Activated B cell treated with CpG ODN at 0.5 μM for 24 hours (primary cell): ENCODE measurements at regions not wholly inside any gene's neighbourhood (a gene's known extent, or its start where the extent isn't known, plus 50 kb on each side); places are given as distances from the start of the nearest gene placed in this dataset.

Experiments
- ATAC-seq: fragments of 200-7000 bp; cut with Tn5 transposase; one replicate; pipeline ENCODE4 v1.10.0; 2021; ENCODE audit warnings: low read depth, mild to moderate bottlenecking, moderate library complexity
- CTCF ChIA-PET: fragments of 350-600 bp; sonication (Branson Sonifier 250); formaldehyde crosslinking; loops from one replicate; lab custom pipeline; 2021; ENCODE audit warnings: antibody characterized with exemption; lab: Charles Lee
- POLR2A ChIA-PET: fragments of 350-600 bp; sonication (Branson Sonifier 250); formaldehyde crosslinking; loops from one replicate; lab custom pipeline; 2021; ENCODE audit warnings: antibody characterized with exemption; lab: Charles Lee
- DNase-seq: peaks from one replicate; pipeline ENCODE4 v3.0.0; 2022
- H3K27ac Mint-ChIP-seq: one replicate; pipeline ENCODE4 v1.8.0; 2020; ENCODE audit warnings: mixed read lengths
- H3K27me3 Mint-ChIP-seq: one replicate; pipeline ENCODE4 v1.8.0; 2021; ENCODE audit warnings: mixed read lengths
- H3K36me3 Mint-ChIP-seq: one replicate; pipeline ENCODE4 v1.8.0; 2021; ENCODE audit warnings: low read depth, mixed read lengths
- H3K4me1 Mint-ChIP-seq: one replicate; pipeline ENCODE4 v1.8.0; 2021; ENCODE audit warnings: mixed read lengths
- H3K4me3 Mint-ChIP-seq: one replicate; pipeline ENCODE4 v1.8.0; 2020; ENCODE audit warnings: mild to moderate bottlenecking, mixed read lengths
- H3K9me3 Mint-ChIP-seq: one replicate; pipeline ENCODE4 v1.8.0; 2020; ENCODE audit warnings: mixed read lengths
- CTCF ChIP-seq: fragments of 200-600 bp; IDR thresholded peaks from one replicate; pipeline ENCODE4 v1.8.0; 2022; ENCODE audit warnings: antibody characterized with exemption, mild to moderate bottlenecking
- intact Hi-C: fragments of 100-400 bp; cut with micrococcal nuclease; formaldehyde crosslinking; loops from one replicate; pipeline ENCODE4 v1.15.1; 2024

GRCh38 chr3:84759361-84759760, 199.4 kb upstream of the CADM2 start:
- CTCF ChIA-PET = no interaction called here
- no peak for TF ChIP-seq CTCF
- Mint-ChIP-seq H3K9me3 (no peaks in the 10 kb centered on the region), H3K36me3 (no peaks in the 10 kb centered on the region), H3K4me1 (no peaks in the 10 kb centered on the region), H3K27ac (no peak overlapping the region), H3K27me3 (no peaks in the 10 kb centered on the region), H3K4me3 (no peak overlapping the region)
- DNase-seq = no peak
- intact Hi-C loops = no loop called here
- ATAC-seq = no peak
- POLR2A ChIA-PET = no interaction called here

GRCh38 chr3:84772841-84773240, 185.9 kb upstream of the CADM2 start:
- Mint-ChIP-seq H3K4me1 (no peaks in the 10 kb centered on the region), H3K27ac (no peak overlapping the region), H3K4me3 (no peak overlapping the region), H3K9me3 (peaks cover 24% of the 10 kb centered on the region), H3K27me3 (no peaks in the 10 kb centered on the region), H3K36me3 (no peaks in the 10 kb centered on the region)
- POLR2A ChIA-PET = no interaction called here
- intact Hi-C loops = loop anchor here (1.0 kb wide), 1 partner anchor 225 kb away; no protein-coding TSS in a partner anchor
- no peak for ATAC-seq
- DNase-seq = no peak
- CTCF ChIA-PET = no interaction called here
- TF ChIP-seq CTCF = no peak

- H3K4me1 Mint-ChIP-seq = no peaks in the 10 kb centered on the region
- ATAC-seq (no peak), DNase-seq (no peak)
- no peak overlapping the region for H3K4me3 Mint-ChIP-seq
- intact Hi-C loops = no loop called here
- peaks cover 2% of the 10 kb centered on the region for H3K9me3 Mint-ChIP-seq
- H3K27me3 Mint-ChIP-seq = no peaks in the 10 kb centered on the region
- H3K27ac Mint-ChIP-seq = no peak overlapping the region
- POLR2A ChIA-PET = no interaction called here
- TF ChIP-seq CTCF = no peak
- CTCF ChIA-PET = no interaction called here
- no peaks in the 10 kb centered on the region for H3K36me3 Mint-ChIP-seq
These were observed 175.5 kb upstream of the CADM2 start for GRCh38 chr3:84783281-84783680.

- DNase-seq (no peak), ATAC-seq (no peak)
- no peak overlapping the region for H3K27ac Mint-ChIP-seq
- no peak overlapping the region for H3K4me3 Mint-ChIP-seq
- TF ChIP-seq CTCF = no peak
- intact Hi-C loops = no loop called here
- no peaks in the 10 kb centered on the region for H3K36me3 Mint-ChIP-seq
- CTCF ChIA-PET = no interaction called here
- H3K4me1 Mint-ChIP-seq = no peaks in the 10 kb centered on the region
- POLR2A ChIA-PET = no interaction called here
- H3K9me3 Mint-ChIP-seq = peaks cover 8% of the 10 kb centered on the region
- no peaks in the 10 kb centered on the region for H3K27me3 Mint-ChIP-seq
These were observed 168.8 kb upstream of the CADM2 start for GRCh38 chr3:84789961-84790360.

GRCh38 chr3:84806958-84807357, 151.8 kb upstream of the CADM2 start:
- Mint-ChIP-seq H3K4me1 (no peaks in the 10 kb centered on the region), H3K27ac (no peak overlapping the region), H3K36me3 (no peaks in the 10 kb centered on the region), H3K9me3 (peaks cover 5% of the 10 kb centered on the region), H3K27me3 (no peaks in the 10 kb centered on the region), H3K4me3 (no peak overlapping the region)
- DNase-seq = no peak
- intact Hi-C loops = no loop called here
- no peak for ATAC-seq
- POLR2A ChIA-PET = no interaction called here
- CTCF ChIA-PET = no interaction called here
- TF ChIP-seq CTCF = no peak
